Prostate gland (tissue), 2 donors: ENCODE measurements at regions not wholly inside any gene's neighbourhood (a gene's known extent, or its start where the extent isn't known, plus 50 kb on each side); places are given as distances from the start of the nearest gene placed in this dataset.
A peak's percentile ranks its signal among the peaks of the same experiment; 100 is the strongest.

Experiments
- DNase-seq: peaks from one replicate; pipeline ENCODE4 v3.0.0-alpha.2; 2019; ENCODE audit warnings: low spot score
- H3K27ac ChIP-seq, 2 donors: fragments of 200-600 bp; sonication (generic); 2 replicates each; pipeline ENCODE4 v1.5.1; 2017 to 2019
- H3K27me3 ChIP-seq: fragments of 200-600 bp; sonication (generic); replicated peaks from 2 replicates; pipeline ENCODE4 v1.5.1; 2019; ENCODE audit not compliant: insufficient read depth
- H3K36me3 ChIP-seq, 2 donors: fragments of 200-600 bp; sonication (generic); 1 replicate in 1 of 2; 2 replicates in 1 of 2; pipeline versions ENCODE4 v1.5.1 to v1.8.1; 2017 to 2019
- H3K4me1 ChIP-seq: fragments of 200-600 bp; sonication (generic); replicated peaks from 2 replicates; pipeline ENCODE4 v1.5.1; 2019
- H3K4me3 ChIP-seq, 2 donors: fragments of 200-600 bp; sonication (generic); 2 replicates each; pipeline ENCODE4 v1.5.1; 2017 to 2019
- H3K9me3 ChIP-seq: fragments of 200-600 bp; sonication (generic); 2 replicates; pipeline ENCODE4 v1.5.1; 2017
- POLR2A ChIP-seq: fragments of 450-650 bp; IDR thresholded peaks from one replicate; pipeline ENCODE4 v1.6.1; 2016; ENCODE audit warnings: antibody characterized with exemption, mild to moderate bottlenecking
- POLR2AphosphoS5 ChIP-seq: sonication (generic); formaldehyde crosslinking; IDR thresholded peaks from one replicate; pipeline ENCODE4 v1.6.1; 2017; ENCODE audit warnings: antibody characterized with exemption
- WGBS: methylation state at CpG from one replicate; pipeline ENCODE4 v1.1.5; 2018; 5-methylcytosine and 5-hydroxymethylcytosine counted together
- intact Hi-C: fragments of 100-400 bp; cut with DNase I; formaldehyde crosslinking; loops from one replicate; pipeline ENCODE4 v1.14.2; 2022
- TF ChIP-seq, protein P1 (sequence below), 4 experiments: fragments of 200-600 bp in 2 of 4; fragments of 450-650 bp in 2 of 4; sonication (generic) in 2 of 4; IDR thresholded peaks; 1 replicate in 3 of 4; 2 replicates in 1 of 4; pipeline ENCODE4 v1.5.1; 2016 to 2019; ENCODE audit warnings: antibody characterized with exemption in 4 of 4, mild to moderate bottlenecking in 2 of 4, moderate library complexity in 2 of 4

DNA sequence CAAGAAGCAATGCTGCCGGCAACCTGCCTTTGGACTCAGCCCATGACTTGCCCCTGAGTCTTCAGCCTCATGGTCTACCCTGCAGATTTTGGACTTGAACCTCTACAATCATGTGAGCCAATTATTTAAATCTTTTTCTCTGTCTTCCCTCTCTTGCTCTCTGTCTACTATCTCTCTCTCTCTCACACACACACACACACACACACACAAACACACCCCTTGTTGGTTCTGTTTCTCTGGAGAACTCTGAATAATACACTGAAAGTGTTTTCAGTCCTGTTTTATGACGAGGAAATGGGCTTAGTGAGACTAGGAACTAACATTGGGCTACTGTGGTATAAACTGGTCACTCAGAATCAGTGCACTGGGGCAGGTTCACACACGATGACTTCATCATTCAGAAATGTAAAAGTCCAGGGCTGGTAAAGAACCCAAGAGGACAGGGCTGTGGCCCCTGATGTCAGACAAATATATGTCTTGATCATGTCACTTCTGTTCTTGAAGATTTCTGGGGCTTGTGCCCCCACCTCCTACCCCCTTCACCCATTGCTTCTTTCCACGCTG lies 266.1 kb upstream of the SIX2 start:
- TF ChIP-seq POLR2AphosphoS5 (no peak), POLR2A (no peak)
- TF ChIP-seq, protein P1, sequence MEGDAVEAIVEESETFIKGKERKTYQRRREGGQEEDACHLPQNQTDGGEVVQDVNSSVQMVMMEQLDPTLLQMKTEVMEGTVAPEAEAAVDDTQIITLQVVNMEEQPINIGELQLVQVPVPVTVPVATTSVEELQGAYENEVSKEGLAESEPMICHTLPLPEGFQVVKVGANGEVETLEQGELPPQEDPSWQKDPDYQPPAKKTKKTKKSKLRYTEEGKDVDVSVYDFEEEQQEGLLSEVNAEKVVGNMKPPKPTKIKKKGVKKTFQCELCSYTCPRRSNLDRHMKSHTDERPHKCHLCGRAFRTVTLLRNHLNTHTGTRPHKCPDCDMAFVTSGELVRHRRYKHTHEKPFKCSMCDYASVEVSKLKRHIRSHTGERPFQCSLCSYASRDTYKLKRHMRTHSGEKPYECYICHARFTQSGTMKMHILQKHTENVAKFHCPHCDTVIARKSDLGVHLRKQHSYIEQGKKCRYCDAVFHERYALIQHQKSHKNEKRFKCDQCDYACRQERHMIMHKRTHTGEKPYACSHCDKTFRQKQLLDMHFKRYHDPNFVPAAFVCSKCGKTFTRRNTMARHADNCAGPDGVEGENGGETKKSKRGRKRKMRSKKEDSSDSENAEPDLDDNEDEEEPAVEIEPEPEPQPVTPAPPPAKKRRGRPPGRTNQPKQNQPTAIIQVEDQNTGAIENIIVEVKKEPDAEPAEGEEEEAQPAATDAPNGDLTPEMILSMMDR (IDR thresholded peaks at IDR 0.05), result no peak
- DNase-seq, result no peak
- H3K36me3 ChIP-seq, result no peaks in the 10 kb centered on the region
- H3K27me3 ChIP-seq, result no peaks in the 10 kb centered on the region
- WGBS, result 58% methylated on average over 4 of the region's 4 CpGs
- no peak overlapping the region for H3K4me3 ChIP-seq
- intact Hi-C loops, result no loop called here
- peaks cover 7% of the 10 kb centered on the region for H3K4me1 ChIP-seq
- H3K9me3 ChIP-seq, result no peaks in the 10 kb centered on the region
- peak overlapping the region; percentile 48 to 70 for H3K27ac ChIP-seq

GRCh38 chr2:45274250-45274926 lies 265.1 kb upstream of the SIX2 start:
- intact Hi-C loops, result no loop called here
- 30% methylated on average over 8 of the region's 8 CpGs for WGBS
- no peak for TF ChIP-seq POLR2A

GRCh38 chr2:45273412-45274249 lies 264.4 kb upstream of the SIX2 start:
- H3K4me1 ChIP-seq, result peaks cover 7% of the 10 kb centered on the region
- no peak overlapping the region for H3K4me3 ChIP-seq
- no peaks in the 10 kb centered on the region for H3K27me3 ChIP-seq
- DNase-seq, result peak; percentile 34
- H3K9me3 ChIP-seq, result no peaks in the 10 kb centered on the region
- intact Hi-C loops, result no loop called here
- TF ChIP-seq POLR2AphosphoS5 (peak; percentile 69), POLR2A (no peak)
- TF ChIP-seq, protein P1 (IDR thresholded peaks at IDR 0.05), result no peak
- 61% methylated on average over 3 of the region's 3 CpGs for WGBS
- peak overlapping the region; percentile 48 to 70 for H3K27ac ChIP-seq
- H3K36me3 ChIP-seq, result no peaks in the 10 kb centered on the region

More at GRCh38 chr2:45274250-45274926, 265.1 kb upstream of the SIX2 start:
- H3K4me3 ChIP-seq, result no peak overlapping the region
- peak overlapping the region; percentile 48 to 70 for H3K27ac ChIP-seq
- DNase-seq, result peak; percentile 22
- peaks cover 7% of the 10 kb centered on the region for H3K4me1 ChIP-seq
- H3K9me3 ChIP-seq, result no peaks in the 10 kb centered on the region
- no peaks in the 10 kb centered on the region for H3K27me3 ChIP-seq
- H3K36me3 ChIP-seq, result no peaks in the 10 kb centered on the region

- H3K4me1 ChIP-seq, result peaks cover 7% of the 10 kb centered on the region
- H3K9me3 ChIP-seq, result no peaks in the 10 kb centered on the region
- 52% methylated on average over 2 of the region's 2 CpGs for WGBS
- DNase-seq, result no peak
- H3K27ac ChIP-seq, result peak overlapping the region; percentile 48 to 70
- no peaks in the 10 kb centered on the region for H3K36me3 ChIP-seq
- no peaks in the 10 kb centered on the region for H3K27me3 ChIP-seq
- no peak overlapping the region for H3K4me3 ChIP-seq
- intact Hi-C loops, result no loop called here
- TF ChIP-seq, protein P1 (IDR thresholded peaks at IDR 0.05), result no peak
- TF ChIP-seq POLR2AphosphoS5 (no peak), POLR2A (no peak)
Measured at GRCh38 chr2:45272549-45273265, 263.5 kb upstream of the SIX2 start.
